PC-9 (cell line): ENCODE measurements at regions not wholly inside any gene's neighbourhood (a gene's known extent, or its start where the extent isn't known, plus 50 kb on each side); places are given as distances from the start of the nearest gene placed in this dataset.

Source experiments
- BruUV-seq: library from RNA; stranded (reverse); fragments of 400-500 nt; replicated peaks from 2 replicates; lab custom pipeline; 2021; lab: Mats Ljungman, UMichigan
- CTCF ChIA-PET: fragments of 300-600 bp; sonication (Branson Sonifier 250); formaldehyde crosslinking; loops from one replicate; lab custom pipeline; 2022; ENCODE audit warnings: antibody characterized with exemption; lab: Charles Lee
- POLR2A ChIA-PET: fragments of 300-600 bp; sonication (Branson Sonifier 250); formaldehyde crosslinking; loops from one replicate; lab custom pipeline; 2022; ENCODE audit warnings: antibody characterized with exemption; ENCODE audit not compliant: unreplicated experiment; lab: Charles Lee
- DNase-seq, 2 experiments: peaks; one replicate each; pipeline versions ENCODE4 v3.0.0 to v3.0.0-alpha.2; 2015 to 2022; ENCODE audit warnings: mixed read lengths in 1 of 2
- H2AFZ ChIP-seq: fragments of 200-600 bp; sonication (generic); 2 replicates; pipeline ENCODE4 v1.8.1; 2017; ENCODE audit warnings: antibody characterized with exemption
- H3F3A ChIP-seq: fragments of 200-600 bp; sonication (generic); 2 replicates; pipeline ENCODE4 v1.8.1; 2017; ENCODE audit warnings: antibody characterized with exemption, mild to moderate bottlenecking, low read depth; ENCODE audit not compliant: insufficient read depth
- H3K27ac ChIP-seq: fragments of 200-600 bp; sonication (generic); 2 replicates; pipeline ENCODE4 v1.6.1; 2016; ENCODE audit warnings: mixed run types
- H3K27me3 ChIP-seq: fragments of 200-600 bp; sonication (generic); 2 replicates; pipeline ENCODE4 v1.6.1; 2016; ENCODE audit warnings: low read depth, mixed run types; ENCODE audit not compliant: insufficient read depth
- H3K36me3 ChIP-seq: fragments of 200-600 bp; sonication (generic); 2 replicates; pipeline ENCODE4 v1.6.1; 2016; ENCODE audit warnings: low read depth, mixed run types
- H3K4me1 ChIP-seq: fragments of 200-600 bp; sonication (generic); replicated peaks from 2 replicates; pipeline ENCODE4 v1.6.1; 2016; ENCODE audit warnings: mixed run types; ENCODE audit not compliant: insufficient read depth
- H3K4me2 ChIP-seq: fragments of 200-600 bp; sonication (generic); 2 replicates; pipeline ENCODE4 v1.6.1; 2017; ENCODE audit warnings: mixed run types
- H3K4me3 ChIP-seq: fragments of 200-600 bp; sonication (generic); 2 replicates; pipeline ENCODE4 v1.6.1; 2016; ENCODE audit warnings: mixed run types
- H3K79me2 ChIP-seq: fragments of 200-600 bp; sonication (generic); 2 replicates; pipeline ENCODE4 v1.6.1; 2017; ENCODE audit warnings: low read depth, mixed run types
- H3K9me2 ChIP-seq: fragments of 200-600 bp; sonication (generic); 2 replicates; pipeline ENCODE4 v1.8.1; 2017; ENCODE audit warnings: mild to moderate bottlenecking; ENCODE audit not compliant: insufficient read depth
- H3K9me3 ChIP-seq: fragments of 200-600 bp; sonication (generic); 2 replicates; pipeline ENCODE4 v1.8.1; 2016; ENCODE audit warnings: low read depth; ENCODE audit not compliant: insufficient read depth
- H4K20me1 ChIP-seq: fragments of 200-600 bp; sonication (generic); 2 replicates; pipeline ENCODE4 v1.8.1; 2017; ENCODE audit not compliant: insufficient read depth
- CTCF ChIP-seq: fragments of 200-600 bp; sonication (generic); conservative IDR thresholded peaks from 2 replicates; pipeline ENCODE4 v1.6.1; 2017; ENCODE audit warnings: mixed run types, antibody characterized with exemption, mild to moderate bottlenecking, moderate library complexity
- EZH2 ChIP-seq: fragments of 200-600 bp; sonication (generic); IDR thresholded peaks from 2 replicates; pipeline ENCODE4 v1.8.0; 2017; ENCODE audit warnings: antibody characterized with exemption, low read depth
- intact Hi-C: fragments of 100-400 bp; cut with micrococcal nuclease; formaldehyde crosslinking; loops from one replicate; pipeline ENCODE4 v1.10.0; 2022; ENCODE audit not compliant: unreplicated experiment

GRCh38 chr18:70705831-70706416, 417.1 kb downstream of the SOCS6 start:
- no peak overlapping the region for H2AFZ ChIP-seq
- CTCF ChIA-PET, result no interaction called here
- H3K4me1 ChIP-seq, result no peaks in the 10 kb centered on the region
- H3F3A ChIP-seq, result no peaks in the 10 kb centered on the region
- DNase-seq, result no peak
- no peak for TF ChIP-seq EZH2
- no peak for TF ChIP-seq CTCF
- no TSS peak for BruUV-seq
- H4K20me1 ChIP-seq, result no peaks in the 10 kb centered on the region
- no peaks in the 10 kb centered on the region for H3K79me2 ChIP-seq
- POLR2A ChIA-PET, result no interaction called here
- no peaks in the 10 kb centered on the region for H3K9me2 ChIP-seq
- no peak overlapping the region for H3K27ac ChIP-seq
- no peaks in the 10 kb centered on the region for H3K27me3 ChIP-seq
- no peaks in the 10 kb centered on the region for H3K36me3 ChIP-seq
- no peaks in the 10 kb centered on the region for H3K9me3 ChIP-seq
- no peak overlapping the region for H3K4me2 ChIP-seq
- intact Hi-C loops, result no loop called here
- H3K4me3 ChIP-seq, result no peak overlapping the region

GRCh38 chr18:70700496-70700895, 411.7 kb downstream of the SOCS6 start:
- Histone ChIP-seq H3K4me1 (no peaks in the 10 kb centered on the region), H3K4me3 (no peak overlapping the region), H3K27me3 (no peaks in the 10 kb centered on the region), H3K4me2 (no peak overlapping the region), H3K79me2 (no peaks in the 10 kb centered on the region), H3K27ac (no peak overlapping the region), H4K20me1 (no peaks in the 10 kb centered on the region), H3K9me3 (no peaks in the 10 kb centered on the region), H3K9me2 (no peaks in the 10 kb centered on the region), H2AFZ (no peak overlapping the region), H3K36me3 (no peaks in the 10 kb centered on the region), H3F3A (no peaks in the 10 kb centered on the region)
- DNase-seq, result no peak
- TF ChIP-seq CTCF (no peak), EZH2 (no peak)
- no TSS peak for BruUV-seq
- intact Hi-C loops, result no loop called here
- CTCF ChIA-PET, result no interaction called here
- POLR2A ChIA-PET, result no interaction called here

- ChIA-PET POLR2A (no interaction called here), CTCF (no interaction called here)
- BruUV-seq, result no TSS peak
Observed at GRCh38 chr18:70698574-70698973, 409.7 kb downstream of the SOCS6 start.

More at GRCh38 chr18:70698574-70698973, 409.7 kb downstream of the SOCS6 start:
- no peaks in the 10 kb centered on the region for H4K20me1 ChIP-seq
- no peak for DNase-seq
- TF ChIP-seq CTCF (no peak), EZH2 (no peak)
- no peaks in the 10 kb centered on the region for H3K27me3 ChIP-seq
- no peak overlapping the region for H3K4me3 ChIP-seq
- intact Hi-C loops, result no loop called here
- no peaks in the 10 kb centered on the region for H3K4me1 ChIP-seq
- no peaks in the 10 kb centered on the region for H3K9me3 ChIP-seq
- no peak overlapping the region for H3K4me2 ChIP-seq
- H3K79me2 ChIP-seq, result no peaks in the 10 kb centered on the region
- H3F3A ChIP-seq, result no peaks in the 10 kb centered on the region
- H3K27ac ChIP-seq, result no peak overlapping the region
- H2AFZ ChIP-seq, result no peak overlapping the region
- H3K9me2 ChIP-seq, result no peaks in the 10 kb centered on the region
- no peaks in the 10 kb centered on the region for H3K36me3 ChIP-seq
